Daoy (cell line): ENCODE measurements at regions not wholly inside any gene's neighbourhood (a gene's known extent, or its start where the extent isn't known, plus 50 kb on each side); places are given as distances from the start of the nearest gene placed in this dataset.
"Not testable (repeated sequence)": the region's sequence is repeated elsewhere in the genome, so short reads cannot be mapped to it uniquely, and the experiment has no call there.

Experiments used
- DNase-seq: peaks from one replicate; pipeline ENCODE4 v3.0.0-alpha.2; 2015; ENCODE audit warnings: low read depth

DNA sequence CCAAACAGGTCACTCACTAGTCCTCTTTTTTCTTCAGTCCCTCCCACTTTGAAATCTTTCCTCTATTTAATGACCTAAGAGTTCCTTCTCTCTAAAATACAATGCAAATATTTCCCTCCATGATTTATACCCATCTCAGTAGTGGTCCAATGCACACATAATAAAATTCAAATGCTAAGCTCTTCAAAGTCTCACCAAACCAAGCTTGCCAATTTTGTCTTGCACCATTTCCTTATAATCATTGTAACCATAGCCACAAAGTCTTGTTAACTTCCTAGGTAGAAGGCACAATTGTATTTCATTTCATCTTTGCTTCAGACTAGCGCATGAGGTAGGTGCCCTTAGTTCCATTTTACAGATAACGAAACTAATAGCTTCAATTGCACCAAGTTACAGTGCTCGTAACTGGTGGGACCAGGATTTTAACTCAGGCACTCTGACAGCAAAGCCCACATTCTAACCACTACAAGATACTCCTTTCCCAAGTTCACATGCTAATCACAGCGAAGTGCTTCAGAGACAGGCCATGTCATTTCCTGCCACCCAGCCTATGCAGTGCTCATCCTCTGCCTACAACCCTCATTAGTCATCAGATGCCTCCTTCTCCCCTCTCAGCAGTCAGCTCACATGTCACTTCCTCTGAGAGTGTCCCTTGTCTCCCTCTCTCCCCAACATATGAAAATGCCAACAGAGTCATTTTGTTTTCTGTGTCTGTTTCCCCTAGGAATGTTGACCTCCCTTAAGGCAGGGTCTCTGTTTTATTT lies 66.9 kb upstream of the PPARGC1A start:
- DNase-seq = peak; percentile 38

- no peak for DNase-seq
These were observed 62.4 kb upstream of the PPARGC1A start for GRCh38 chr4:23952258-23952657.

GRCh38 chr4:23947826-23948225 lies 58.0 kb upstream of the PPARGC1A start:
- no peak for DNase-seq

GRCh38 chr4:23946299-23946698 lies 56.5 kb upstream of the PPARGC1A start:
- DNase-seq = no peak

- peak; percentile 81 for DNase-seq
These were observed 55.7 kb upstream of the PPARGC1A start for GRCh38 chr4:23945451-23946017.

GRCh38 chr4:23944556-23944955 lies 54.7 kb upstream of the PPARGC1A start:
- DNase-seq = not testable (repeated sequence)

DNA sequence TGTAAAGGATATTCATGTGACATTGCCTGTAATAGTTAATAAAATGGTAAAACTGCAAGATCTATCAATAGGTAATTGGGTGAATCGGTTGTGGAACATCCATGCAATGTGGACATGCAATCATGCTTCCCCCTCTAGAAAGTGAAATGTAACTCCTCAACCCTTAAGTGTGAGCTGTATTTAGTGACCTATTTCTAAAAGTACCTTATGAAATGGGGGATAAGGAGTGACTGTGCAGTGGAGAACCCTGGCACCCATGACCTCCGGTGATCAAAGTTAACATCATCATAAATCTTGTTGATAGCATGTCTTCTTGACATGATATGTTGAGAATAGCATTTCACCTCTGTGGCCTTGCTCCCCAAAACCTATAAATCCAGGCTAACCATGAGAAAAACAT lies 53.6 kb upstream of the PPARGC1A start:
- no peak for DNase-seq

GRCh38 chr4:23942471-23942870 lies 52.6 kb upstream of the PPARGC1A start:
- no peak for DNase-seq
